Hepatocyte (in vitro differentiated cells): ENCODE measurements at regions not wholly inside any gene's neighbourhood (a gene's known extent, or its start where the extent isn't known, plus 50 kb on each side); places are given as distances from the start of the nearest gene placed in this dataset.

Experiments
- EZH2 ChIP-seq: fragments of 200-600 bp; sonication (generic); IDR thresholded peaks from 2 replicates; pipeline ENCODE4 v1.6.1; 2016; ENCODE audit warnings: antibody characterized with exemption, mild to moderate bottlenecking, borderline replicate concordance
- EZH2phosphoT487 ChIP-seq: fragments of 200-600 bp; sonication (generic); IDR thresholded peaks from one replicate; pipeline ENCODE4 v1.6.1; 2018; ENCODE audit warnings: antibody characterized with exemption, mild to moderate bottlenecking, low read depth, moderate library complexity; ENCODE audit not compliant: unreplicated experiment, severe bottlenecking
- TF ChIP-seq, protein P1 (sequence below): fragments of 200-600 bp; sonication (generic); IDR thresholded peaks from 2 replicates; pipeline ENCODE4 v1.5.1; 2016; ENCODE audit warnings: antibody characterized with exemption, mild to moderate bottlenecking; ENCODE audit not compliant: poor library complexity

- TF ChIP-seq, protein P1, sequence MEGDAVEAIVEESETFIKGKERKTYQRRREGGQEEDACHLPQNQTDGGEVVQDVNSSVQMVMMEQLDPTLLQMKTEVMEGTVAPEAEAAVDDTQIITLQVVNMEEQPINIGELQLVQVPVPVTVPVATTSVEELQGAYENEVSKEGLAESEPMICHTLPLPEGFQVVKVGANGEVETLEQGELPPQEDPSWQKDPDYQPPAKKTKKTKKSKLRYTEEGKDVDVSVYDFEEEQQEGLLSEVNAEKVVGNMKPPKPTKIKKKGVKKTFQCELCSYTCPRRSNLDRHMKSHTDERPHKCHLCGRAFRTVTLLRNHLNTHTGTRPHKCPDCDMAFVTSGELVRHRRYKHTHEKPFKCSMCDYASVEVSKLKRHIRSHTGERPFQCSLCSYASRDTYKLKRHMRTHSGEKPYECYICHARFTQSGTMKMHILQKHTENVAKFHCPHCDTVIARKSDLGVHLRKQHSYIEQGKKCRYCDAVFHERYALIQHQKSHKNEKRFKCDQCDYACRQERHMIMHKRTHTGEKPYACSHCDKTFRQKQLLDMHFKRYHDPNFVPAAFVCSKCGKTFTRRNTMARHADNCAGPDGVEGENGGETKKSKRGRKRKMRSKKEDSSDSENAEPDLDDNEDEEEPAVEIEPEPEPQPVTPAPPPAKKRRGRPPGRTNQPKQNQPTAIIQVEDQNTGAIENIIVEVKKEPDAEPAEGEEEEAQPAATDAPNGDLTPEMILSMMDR, result no peak
- TF ChIP-seq EZH2, result no peak
- no peak for TF ChIP-seq EZH2phosphoT487
Observed at GRCh38 chr3:24550588-24550987, 55.9 kb upstream of the THRB start.
